GM12873 (cell line): ENCODE measurements at regions not wholly inside any gene's neighbourhood (a gene's known extent, or its start where the extent isn't known, plus 50 kb on each side); places are given as distances from the start of the nearest gene placed in this dataset.

Experiments
- CTCF ChIP-seq: IDR thresholded peaks from 2 replicates; pipeline ENCODE4 v1.5.1; 2012; ENCODE audit warnings: low read depth, mild to moderate bottlenecking, moderate library complexity, low read length, control low read depth; ENCODE audit not compliant: insufficient read depth; ENCODE audit errors: missing control alignments

DNA sequence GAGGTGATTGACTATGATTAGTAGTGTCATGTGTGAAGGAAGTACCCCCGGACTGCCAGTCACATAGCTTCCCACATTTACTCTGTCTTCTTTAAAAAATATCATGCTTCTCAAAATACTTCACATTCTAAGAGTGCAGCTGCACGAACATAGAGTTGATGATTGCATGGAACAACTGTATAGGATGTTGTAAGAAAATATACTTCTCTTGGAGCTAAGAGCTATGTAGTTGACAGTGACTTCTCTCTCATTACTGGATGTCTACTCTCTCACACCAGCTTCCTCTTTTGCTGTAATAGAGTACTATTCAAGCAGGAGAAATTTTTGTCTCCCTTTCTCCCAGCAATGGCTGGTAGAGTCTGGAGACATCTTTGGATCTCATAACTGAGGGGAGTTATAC, 99.4 kb upstream of the PUDP start:
- no peak for TF ChIP-seq CTCF

DNA sequence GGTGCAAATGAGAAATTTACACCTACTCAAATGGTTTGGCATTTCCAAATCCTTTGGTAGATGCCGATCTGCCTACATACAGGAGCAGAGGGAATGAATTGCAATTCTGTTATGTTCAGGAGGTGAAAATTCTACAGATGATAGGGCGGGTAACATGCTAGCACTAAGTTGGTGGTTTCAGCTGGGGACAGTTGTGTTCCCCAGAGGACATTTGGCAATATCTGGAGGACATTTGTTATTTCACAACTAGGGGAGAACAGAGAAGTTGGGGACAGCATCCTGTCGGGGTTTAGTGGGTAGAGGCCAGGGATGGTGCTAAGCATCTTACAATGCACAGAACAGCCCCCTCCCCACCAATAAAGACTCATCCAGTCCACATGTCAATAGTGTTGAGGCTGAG, 96.5 kb upstream of the PUDP start:
- no peak for TF ChIP-seq CTCF

DNA sequence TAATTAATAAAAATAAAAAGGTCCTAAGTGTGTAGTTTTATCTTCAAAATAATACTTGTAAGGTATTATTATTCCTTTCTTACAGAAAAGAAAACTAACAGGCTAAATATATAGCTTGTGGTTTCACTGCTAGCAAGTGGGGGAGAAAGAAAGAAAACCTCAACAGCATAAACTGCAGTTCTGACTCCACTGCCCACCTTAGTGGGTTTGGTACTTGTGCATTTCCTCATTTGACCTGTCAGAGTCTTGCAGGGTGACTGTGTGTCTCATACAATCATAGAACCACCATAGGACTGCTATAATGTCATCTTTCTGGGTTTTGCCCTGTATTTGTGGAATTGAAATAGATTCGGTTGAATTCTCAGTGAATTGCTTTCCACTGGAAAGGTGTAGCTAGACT, 94.7 kb upstream of the PUDP start:
- no peak for TF ChIP-seq CTCF

GRCh38 chrX:7240929-7241328, 93.0 kb upstream of the PUDP start:
- TF ChIP-seq CTCF, result no peak

- TF ChIP-seq CTCF, result no peak
Observed at GRCh38 chrX:7235071-7235470, 87.1 kb upstream of the PUDP start.

DNA sequence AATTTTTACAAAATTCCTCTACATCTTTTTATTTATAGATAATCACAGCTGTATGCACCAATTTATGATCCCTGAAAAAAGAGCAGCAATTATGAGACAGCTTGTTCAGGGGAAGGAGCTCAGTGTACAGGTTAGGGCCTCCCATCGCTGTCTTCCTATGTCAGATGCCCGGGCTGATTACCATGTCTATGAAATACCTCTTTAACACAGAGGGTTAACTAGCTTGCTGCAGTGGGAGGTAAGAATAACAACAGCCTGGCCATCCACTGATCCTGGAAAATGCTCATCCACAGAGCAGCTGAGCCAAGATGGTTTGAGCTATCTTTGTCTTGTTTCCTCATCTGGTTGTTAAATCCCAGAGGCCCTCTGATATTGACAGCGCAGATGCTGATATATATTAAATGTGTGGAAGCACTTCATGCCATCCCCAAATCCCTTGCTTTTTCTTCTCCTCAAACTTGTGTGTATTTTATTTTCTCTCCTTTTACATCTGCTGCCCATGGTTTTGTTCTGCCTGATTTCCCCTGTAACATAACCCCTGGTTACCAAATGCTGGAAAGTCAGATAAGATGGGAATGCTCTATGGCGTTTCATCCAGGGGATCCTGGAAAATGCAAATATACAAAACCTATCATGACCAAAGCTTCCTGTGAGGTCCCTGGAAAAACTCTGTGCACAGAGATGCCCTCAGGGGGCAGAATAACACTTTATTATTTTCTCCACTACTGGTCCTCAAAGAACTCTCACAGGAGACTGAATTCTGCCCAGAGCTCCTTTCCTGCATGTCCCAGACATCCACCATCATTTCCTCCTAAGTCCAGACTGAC, 85.8 kb upstream of the PUDP start:
- no peak for TF ChIP-seq CTCF

- TF ChIP-seq CTCF, result no peak
Observed at GRCh38 chrX:7228226-7228625, 80.3 kb upstream of the PUDP start.
